Neural progenitor cell (in vitro differentiated cells): ENCODE measurements at regions not wholly inside any gene's neighbourhood (a gene's known extent, or its start where the extent isn't known, plus 50 kb on each side); places are given as distances from the start of the nearest gene placed in this dataset.

Experiments
- DNase-seq: peaks from one replicate; pipeline ENCODE4 v3.0.0-alpha.2; 2016; ENCODE audit warnings: low spot score
- H2AFZ ChIP-seq: fragments of 200-600 bp; sonication (generic); replicated peaks from 2 replicates; pipeline ENCODE4 v1.6.1; 2016; ENCODE audit warnings: antibody characterized with exemption
- H3F3A ChIP-seq: fragments of 200-600 bp; sonication (generic); 2 replicates; pipeline ENCODE4 v1.6.1; 2016; ENCODE audit warnings: antibody characterized with exemption, low read depth
- H3K27ac ChIP-seq: fragments of 200-600 bp; sonication (generic); 2 replicates; pipeline ENCODE4 v1.5.1; 2016; ENCODE audit warnings: mild to moderate bottlenecking
- H3K27me3 ChIP-seq: fragments of 200-600 bp; sonication (generic); 2 replicates; pipeline ENCODE4 v1.6.1; 2016; ENCODE audit warnings: mild to moderate bottlenecking, moderate library complexity
- H3K36me3 ChIP-seq: fragments of 200-600 bp; sonication (generic); 2 replicates; pipeline ENCODE4 v1.5.1; 2016
- H3K4me1 ChIP-seq: fragments of 200-600 bp; sonication (generic); 2 replicates; pipeline ENCODE4 v1.6.1; 2016; ENCODE audit warnings: mixed run types
- H3K4me2 ChIP-seq: fragments of 200-600 bp; sonication (generic); 2 replicates; pipeline ENCODE4 v1.6.1; 2016
- H3K4me3 ChIP-seq: fragments of 200-600 bp; sonication (generic); 2 replicates; pipeline ENCODE4 v1.5.1; 2016
- H3K79me2 ChIP-seq: fragments of 200-600 bp; sonication (generic); 2 replicates; pipeline ENCODE4 v1.6.1; 2016; ENCODE audit warnings: low read depth
- H3K9ac ChIP-seq: fragments of 200-600 bp; sonication (generic); 2 replicates; pipeline ENCODE4 v1.6.1; 2016
- H3K9me3 ChIP-seq: fragments of 200-600 bp; sonication (generic); 2 replicates; pipeline ENCODE4 v1.5.1; 2016; ENCODE audit warnings: low read depth
- H4K20me1 ChIP-seq: fragments of 200-600 bp; sonication (generic); 2 replicates; pipeline ENCODE4 v1.6.1; 2016; ENCODE audit warnings: low read depth
- H3K27ac Mint-ChIP-seq: 3 replicates; pipeline ENCODE4 v1.8.0; 2021; ENCODE audit warnings: mixed read lengths
- H3K27me3 Mint-ChIP-seq: 2 replicates; pipeline ENCODE4 v1.8.0; 2022; ENCODE audit warnings: low read depth, mild to moderate bottlenecking, inconsistent platforms, moderate library complexity, mixed read lengths; ENCODE audit not compliant: insufficient read depth
- H3K36me3 Mint-ChIP-seq: 3 replicates; pipeline ENCODE4 v1.8.0; 2021; ENCODE audit warnings: mixed read lengths
- H3K4me1 Mint-ChIP-seq: 3 replicates; pipeline ENCODE4 v1.8.0; 2021; ENCODE audit warnings: mixed read lengths
- H3K4me3 Mint-ChIP-seq: 3 replicates; pipeline ENCODE4 v1.8.0; 2021; ENCODE audit warnings: mild to moderate bottlenecking, moderate library complexity, mixed read lengths
- H3K9me3 Mint-ChIP-seq: 3 replicates; pipeline ENCODE4 v1.8.0; 2020; ENCODE audit warnings: mixed read lengths
- EZH2 ChIP-seq: fragments of 200-600 bp; sonication (generic); IDR thresholded peaks from 2 replicates; pipeline ENCODE4 v1.6.1; 2017; ENCODE audit warnings: antibody characterized with exemption, mild to moderate bottlenecking, moderate library complexity
- EZH2phosphoT487 ChIP-seq: fragments of 200-600 bp; sonication (generic); IDR thresholded peaks from 2 replicates; pipeline ENCODE4 v1.6.1; 2017; ENCODE audit warnings: antibody characterized with exemption
- TF ChIP-seq, protein P1 (sequence below): fragments of 200-600 bp; sonication (generic); IDR thresholded peaks from 2 replicates; pipeline ENCODE4 v1.5.1; 2017; ENCODE audit warnings: antibody characterized with exemption, mild to moderate bottlenecking

DNA sequence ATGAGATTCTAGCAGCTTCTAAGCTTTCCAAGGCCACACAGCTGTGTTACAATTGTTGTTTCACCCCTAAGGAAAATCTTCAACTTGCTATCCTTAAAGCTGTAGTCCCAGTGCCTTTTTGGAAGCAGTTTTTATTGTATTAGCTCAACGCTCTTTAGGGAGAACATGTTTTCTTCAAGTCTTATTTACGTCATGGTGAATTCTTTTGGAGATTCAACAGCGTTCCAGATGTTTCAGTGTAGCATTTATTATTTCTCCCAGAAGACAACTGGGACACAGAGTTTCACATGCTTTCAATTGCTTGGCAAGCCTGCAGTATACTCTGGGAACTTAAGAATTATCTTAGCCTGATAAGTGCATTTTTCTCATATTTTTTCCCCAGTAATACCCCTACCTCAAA is 888.3 kb downstream of the PLOD2 start:
- Histone ChIP-seq H3F3A (no peaks in the 10 kb centered on the region), H3K4me2 (no peak overlapping the region), H3K4me1 (no peaks in the 10 kb centered on the region), H3K9ac (no peak overlapping the region), H3K9me3 (no peaks in the 10 kb centered on the region), H2AFZ (no peak overlapping the region), H3K36me3 (no peaks in the 10 kb centered on the region), H3K27me3 (no peaks in the 10 kb centered on the region), H3K4me3 (no peak overlapping the region), H4K20me1 (no peaks in the 10 kb centered on the region), H3K27ac (no peak overlapping the region), H3K79me2 (no peaks in the 10 kb centered on the region)
- TF ChIP-seq EZH2 (no peak), EZH2phosphoT487 (no peak)
- TF ChIP-seq, protein P1, sequence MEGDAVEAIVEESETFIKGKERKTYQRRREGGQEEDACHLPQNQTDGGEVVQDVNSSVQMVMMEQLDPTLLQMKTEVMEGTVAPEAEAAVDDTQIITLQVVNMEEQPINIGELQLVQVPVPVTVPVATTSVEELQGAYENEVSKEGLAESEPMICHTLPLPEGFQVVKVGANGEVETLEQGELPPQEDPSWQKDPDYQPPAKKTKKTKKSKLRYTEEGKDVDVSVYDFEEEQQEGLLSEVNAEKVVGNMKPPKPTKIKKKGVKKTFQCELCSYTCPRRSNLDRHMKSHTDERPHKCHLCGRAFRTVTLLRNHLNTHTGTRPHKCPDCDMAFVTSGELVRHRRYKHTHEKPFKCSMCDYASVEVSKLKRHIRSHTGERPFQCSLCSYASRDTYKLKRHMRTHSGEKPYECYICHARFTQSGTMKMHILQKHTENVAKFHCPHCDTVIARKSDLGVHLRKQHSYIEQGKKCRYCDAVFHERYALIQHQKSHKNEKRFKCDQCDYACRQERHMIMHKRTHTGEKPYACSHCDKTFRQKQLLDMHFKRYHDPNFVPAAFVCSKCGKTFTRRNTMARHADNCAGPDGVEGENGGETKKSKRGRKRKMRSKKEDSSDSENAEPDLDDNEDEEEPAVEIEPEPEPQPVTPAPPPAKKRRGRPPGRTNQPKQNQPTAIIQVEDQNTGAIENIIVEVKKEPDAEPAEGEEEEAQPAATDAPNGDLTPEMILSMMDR = no peak
- Mint-ChIP-seq H3K9me3 (no peaks in the 10 kb centered on the region), H3K27ac (no peak overlapping the region), H3K36me3 (no peaks in the 10 kb centered on the region), H3K4me3 (no peak overlapping the region), H3K27me3 (no peaks in the 10 kb centered on the region), H3K4me1 (no peaks in the 10 kb centered on the region)
- DNase-seq = no peak

DNA sequence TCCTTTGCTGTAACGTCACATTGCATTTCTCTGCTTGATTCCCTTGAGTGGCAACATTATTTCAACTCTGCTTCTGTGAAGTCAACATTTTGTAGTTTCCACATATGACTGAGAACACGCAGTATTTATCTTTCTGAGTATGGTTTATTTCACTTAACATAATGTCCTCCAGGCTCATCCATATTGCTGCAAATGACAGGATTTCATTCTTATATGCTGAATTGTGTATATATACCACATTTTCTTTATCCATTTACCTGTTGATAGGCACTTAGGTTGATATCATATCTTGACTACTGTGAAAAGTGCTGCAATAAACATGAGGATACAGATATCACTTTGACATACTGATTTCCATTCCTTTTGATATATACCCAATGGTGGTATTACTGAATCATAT is 878.5 kb downstream of the PLOD2 start:
- H3K4me1 ChIP-seq = no peaks in the 10 kb centered on the region

DNA sequence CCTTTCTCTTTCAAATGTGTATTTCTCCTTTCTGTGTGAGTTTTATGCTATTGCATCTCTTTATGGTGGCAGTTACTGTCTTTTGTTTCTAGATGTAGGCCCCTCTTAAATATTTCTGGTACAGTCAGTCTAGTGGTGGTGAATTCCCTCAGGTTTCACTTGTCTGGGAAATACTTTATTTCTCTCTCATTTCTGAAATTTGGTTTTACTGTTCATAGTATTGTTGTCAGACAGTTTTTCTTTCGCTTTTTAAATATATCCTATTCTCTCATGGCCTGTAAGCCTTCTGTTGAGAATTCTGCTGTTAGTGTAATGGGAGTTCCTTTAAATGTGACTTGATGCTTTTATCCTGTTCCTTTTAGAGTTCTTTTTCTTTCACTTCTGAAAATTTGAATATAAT is 874.0 kb downstream of the PLOD2 start:
- Mint-ChIP-seq H3K4me3 (no peak overlapping the region), H3K36me3 (no peaks in the 10 kb centered on the region), H3K27me3 (no peaks in the 10 kb centered on the region), H3K9me3 (no peaks in the 10 kb centered on the region), H3K27ac (no peak overlapping the region), H3K4me1 (no peaks in the 10 kb centered on the region)
- Histone ChIP-seq H2AFZ (no peak overlapping the region), H3K9me3 (no peaks in the 10 kb centered on the region), H3K27ac (no peak overlapping the region), H3K9ac (no peak overlapping the region), H4K20me1 (no peaks in the 10 kb centered on the region), H3F3A (no peaks in the 10 kb centered on the region), H3K4me1 (no peaks in the 10 kb centered on the region), H3K27me3 (no peaks in the 10 kb centered on the region), H3K4me3 (no peak overlapping the region), H3K36me3 (no peaks in the 10 kb centered on the region), H3K4me2 (no peak overlapping the region), H3K79me2 (no peaks in the 10 kb centered on the region)
- TF ChIP-seq EZH2phosphoT487 = no peak
- TF ChIP-seq, protein P1 = no peak
- TF ChIP-seq EZH2 = no peak
- DNase-seq = no peak

More for the DNA sequence above, 878.5 kb downstream of the PLOD2 start:
- H2AFZ ChIP-seq = no peak overlapping the region
- no peaks in the 10 kb centered on the region for H3K9me3 ChIP-seq
- Mint-ChIP-seq H3K36me3 (no peaks in the 10 kb centered on the region), H3K27ac (no peak overlapping the region), H3K9me3 (no peaks in the 10 kb centered on the region), H3K4me3 (no peak overlapping the region), H3K4me1 (no peaks in the 10 kb centered on the region), H3K27me3 (no peaks in the 10 kb centered on the region)
- no peak overlapping the region for H3K27ac ChIP-seq
- no peak overlapping the region for H3K4me3 ChIP-seq
- DNase-seq = no peak
- no peaks in the 10 kb centered on the region for H3K27me3 ChIP-seq
- no peak overlapping the region for H3K4me2 ChIP-seq
- no peaks in the 10 kb centered on the region for H4K20me1 ChIP-seq
- TF ChIP-seq EZH2 = no peak
- TF ChIP-seq EZH2phosphoT487 = no peak
- TF ChIP-seq, protein P1 = no peak
- H3K9ac ChIP-seq = no peak overlapping the region
- no peaks in the 10 kb centered on the region for H3K36me3 ChIP-seq
- H3F3A ChIP-seq = no peaks in the 10 kb centered on the region
- no peaks in the 10 kb centered on the region for H3K79me2 ChIP-seq

DNA sequence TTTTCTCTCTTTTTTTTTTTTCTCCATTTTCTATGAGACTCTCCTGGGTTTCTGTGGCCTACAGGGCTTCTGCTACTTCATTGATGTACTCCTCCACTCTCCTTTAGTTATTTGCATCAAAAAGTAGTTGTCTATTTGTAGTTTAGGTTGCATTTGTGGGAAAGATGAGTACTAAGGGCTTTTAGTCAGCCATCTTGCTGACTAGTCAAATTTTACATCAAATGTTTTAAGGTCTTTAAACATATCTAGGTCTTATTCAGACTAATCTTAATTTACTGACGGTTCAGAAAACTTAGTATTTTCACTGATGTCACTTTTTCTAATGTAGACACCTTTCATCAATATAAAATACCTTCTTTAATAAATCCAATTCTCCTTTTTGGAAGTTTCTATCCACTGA is 871.0 kb downstream of the PLOD2 start:
- H2AFZ ChIP-seq = no peak overlapping the region
- H3K36me3 Mint-ChIP-seq = no peaks in the 10 kb centered on the region
- H3K9ac ChIP-seq = no peak overlapping the region
- no peaks in the 10 kb centered on the region for H3K79me2 ChIP-seq
- H3K4me2 ChIP-seq = no peak overlapping the region
- H3K27ac ChIP-seq = no peak overlapping the region
- no peaks in the 10 kb centered on the region for H3K36me3 ChIP-seq
- H4K20me1 ChIP-seq = no peaks in the 10 kb centered on the region
- H3F3A ChIP-seq = no peaks in the 10 kb centered on the region
- TF ChIP-seq, protein P1 = no peak
- TF ChIP-seq EZH2phosphoT487 = no peak
- TF ChIP-seq EZH2 = no peak
- no peaks in the 10 kb centered on the region for H3K9me3 ChIP-seq
- no peaks in the 10 kb centered on the region for H3K9me3 Mint-ChIP-seq
- H3K4me1 Mint-ChIP-seq = no peaks in the 10 kb centered on the region
- H3K27me3 Mint-ChIP-seq = no peaks in the 10 kb centered on the region
- H3K27ac Mint-ChIP-seq = no peak overlapping the region
- H3K4me3 Mint-ChIP-seq = no peak overlapping the region
- H3K27me3 ChIP-seq = no peaks in the 10 kb centered on the region
- DNase-seq = no peak
- H3K4me3 ChIP-seq = no peak overlapping the region
- H3K4me1 ChIP-seq = no peaks in the 10 kb centered on the region
